ENCODE measurements at regions not wholly inside any gene's neighbourhood (a gene's known extent, or its start where the extent isn't known, plus 50 kb on each side); places are given as distances from the start of the nearest gene placed in this dataset.

DNA sequence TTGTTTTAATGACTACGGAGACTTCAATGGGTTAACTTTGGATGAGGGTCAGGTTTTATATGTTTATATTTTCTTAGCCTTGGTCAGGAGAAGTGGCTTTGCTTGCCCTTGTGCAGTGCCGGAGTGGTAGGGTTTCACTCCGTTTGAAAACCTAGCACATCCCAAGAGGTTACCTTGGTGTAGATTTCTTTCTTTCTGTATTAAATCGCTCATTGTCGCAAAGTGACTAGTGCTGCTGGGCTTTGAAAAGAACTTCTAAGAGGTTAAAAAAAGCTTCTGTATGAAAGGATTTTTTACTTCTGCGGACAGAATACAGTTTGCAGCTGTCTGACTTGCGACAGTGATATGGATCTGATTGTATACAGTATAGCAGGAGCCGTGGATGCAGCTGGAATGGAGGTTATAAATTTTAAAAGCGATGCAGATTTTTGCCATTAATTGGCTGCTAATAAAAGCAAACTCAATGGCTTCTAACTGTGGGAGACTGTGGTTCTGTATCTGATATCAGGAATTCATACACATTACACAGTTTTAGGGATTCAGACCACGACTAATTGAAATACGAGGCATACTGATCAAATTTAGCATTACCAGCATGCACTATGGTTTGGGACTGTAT lies 340.9 kb upstream of the PITX2 start:
- no peak overlapping the region for H2BK20ac ChIP-seq (ENCODE audit: low read depth, low read length)
- ATAC-seq (ENCODE audit: low read depth) (no peak), DNase-seq (no peak)
- no peak overlapping the region for H2BK120ac ChIP-seq (ENCODE audit: low read depth, low read length)
- no peak overlapping the region for H3K27ac ChIP-seq (ENCODE audit: insufficient read depth, low read length)
- H3K56ac ChIP-seq (ENCODE audit: extremely low read depth, insufficient read depth, low read length): no peak overlapping the region
- H4K91ac ChIP-seq (ENCODE audit: insufficient read depth, low read depth, low read length): no peak overlapping the region
- H3K4me1 ChIP-seq (ENCODE audit: control insufficient read depth, insufficient read depth, low read length): no peaks in the 10 kb centered on the region
- H4K8ac ChIP-seq (ENCODE audit: low read depth in 2 of 2, low read length in 2 of 2): no peak overlapping the region
- H3K4me2 ChIP-seq (ENCODE audit: low read depth, low read length): no peak overlapping the region
- TF ChIP-seq MAZ (IDR thresholded peaks at IDR 0.05; ENCODE audit: borderline replicate concordance, low read depth, low read length) (no peak), CHD1 (IDR thresholded peaks at IDR 0.05; ENCODE audit: low read depth, low read length) (no peak), BHLHE40 (IDR thresholded peaks at IDR 0.05; ENCODE audit: low read depth, low read length) (no peak), POLR2A (IDR thresholded peaks at IDR 0.05; ENCODE audit: low read depth, low read length) (no peak), MXI1 (IDR thresholded peaks at IDR 0.05; ENCODE audit: borderline replicate concordance, low read depth, low read length) (no peak), RCOR1 (IDR thresholded peaks at IDR 0.05; ENCODE audit: insufficient replicate concordance, low read length) (no peak), SMC3 (IDR thresholded peaks at IDR 0.05; ENCODE audit: low read depth, low read length) (no peak), RAD21 (IDR thresholded peaks at IDR 0.05; ENCODE audit: low read length) (no peak), RFX5 (IDR thresholded peaks at IDR 0.05; ENCODE audit: low read depth, low read length) (no peak), FOS (IDR thresholded peaks at IDR 0.05; ENCODE audit: low read depth, low read length) (no peak)
- TF ChIP-seq, protein P1, sequence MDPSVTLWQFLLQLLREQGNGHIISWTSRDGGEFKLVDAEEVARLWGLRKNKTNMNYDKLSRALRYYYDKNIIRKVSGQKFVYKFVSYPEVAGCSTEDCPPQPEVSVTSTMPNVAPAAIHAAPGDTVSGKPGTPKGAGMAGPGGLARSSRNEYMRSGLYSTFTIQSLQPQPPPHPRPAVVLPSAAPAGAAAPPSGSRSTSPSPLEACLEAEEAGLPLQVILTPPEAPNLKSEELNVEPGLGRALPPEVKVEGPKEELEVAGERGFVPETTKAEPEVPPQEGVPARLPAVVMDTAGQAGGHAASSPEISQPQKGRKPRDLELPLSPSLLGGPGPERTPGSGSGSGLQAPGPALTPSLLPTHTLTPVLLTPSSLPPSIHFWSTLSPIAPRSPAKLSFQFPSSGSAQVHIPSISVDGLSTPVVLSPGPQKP (IDR thresholded peaks at IDR 0.05; ENCODE audit: borderline replicate concordance, low read depth, low read length): no peak
- ChIA-PET CTCF (interaction anchor here (0.5 kb wide), 1 partner anchor 358 kb away, joined by 3 read pairs; no protein-coding TSS in a partner anchor), POLR2A (ENCODE audit: unreplicated experiment) (no interaction called here)
- H2AK9ac ChIP-seq (replicated peaks; ENCODE audit: low read depth, low read length, poor library complexity): no peak overlapping the region
- H3K9me3 ChIP-seq (ENCODE audit: control insufficient read depth, insufficient read depth, low read length): no peaks in the 10 kb centered on the region
- no peak overlapping the region for H2BK15ac ChIP-seq (ENCODE audit: low read depth, low read length)
- H3K4ac ChIP-seq (ENCODE audit: low read depth, low read length): no peak overlapping the region
- no peak overlapping the region for H3K18ac ChIP-seq (ENCODE audit: low read depth, low read length)
- in situ Hi-C loops (cut with MboI; ENCODE audit: low sequenced_read_pairs): loop anchor here (25.0 kb wide), 1 partner anchor 674 kb away; no protein-coding TSS in a partner anchor
- no TSS peak for BruUV-seq (replicated peaks)
- no peaks in the 10 kb centered on the region for H4K20me1 ChIP-seq (ENCODE audit: insufficient read depth, low read length)
- H3K27me3 ChIP-seq (ENCODE audit: control insufficient read depth, insufficient read depth, low read length): peaks cover 2% of the 10 kb centered on the region; the same call in 1 of the 2 replicates
- H4K5ac ChIP-seq (ENCODE audit: low read depth, low read length): no peak overlapping the region
- no peak overlapping the region for H3K4me3 ChIP-seq (ENCODE audit: insufficient read depth, low read depth, low read length)
- H2AK5ac ChIP-seq (ENCODE audit: low read depth, low read length): no peak overlapping the region
- no CpG with 5 or more reads among the region's 11 CpGs for WGBS, 2 experiments (ENCODE audit: extremely low coverage in 2 of 2, insufficient read length in 1 of 2)
- no peak overlapping the region for H3K9ac ChIP-seq (ENCODE audit: low read depth, low read length)
- no peaks in the 10 kb centered on the region for H3K79me1 ChIP-seq (ENCODE audit: low read depth in 1 of 2, low read length in 2 of 2)
- no peak overlapping the region for H3K14ac ChIP-seq (replicated peaks; ENCODE audit: low read depth, low read length)
- no peak overlapping the region for H2BK5ac ChIP-seq (ENCODE audit: low read depth, low read length, poor library complexity, severe bottlenecking)
- no peak overlapping the region for H3K23ac ChIP-seq (ENCODE audit: low read depth, low read length)
- intact Hi-C loops (cut with micrococcal nuclease): no loop called here
- H3K9me1 ChIP-seq (ENCODE audit: insufficient read depth, low read length): no peaks in the 10 kb centered on the region
- no peak overlapping the region for H2AFZ ChIP-seq (replicated peaks; ENCODE audit: low read length, poor library complexity)
- dilution Hi-C loops (cut with HindIII; ENCODE audit: low sequenced_read_pairs, unreplicated experiment): no loop called here
- H3K36me3 ChIP-seq (ENCODE audit: control insufficient read depth, insufficient read depth, low read length): no peaks in the 10 kb centered on the region

All from IMR-90 (cell line).